SHP77 (cell line): ENCODE measurements at regions not wholly inside any gene's neighbourhood (a gene's known extent, or its start where the extent isn't known, plus 50 kb on each side); places are given as distances from the start of the nearest gene placed in this dataset.
"Not testable (repeated sequence)": the region's sequence is repeated elsewhere in the genome, so short reads cannot be mapped to it uniquely, and the experiment has no call there.

Experiments
- DNase-seq, 2 experiments: peaks; one replicate each; lab custom pipeline; 2025; lab: John Stamatoyannopoulos, UW

- no peak for DNase-seq
Observed at GRCh38 chr4:96429657-96430056, 589.8 kb downstream of the PDHA2 start.

GRCh38 chr4:96431094-96431493, 591.2 kb downstream of the PDHA2 start:
- no peak for DNase-seq

- DNase-seq, result no peak
Observed at GRCh38 chr4:96448315-96448872, 608.5 kb downstream of the PDHA2 start.

GRCh38 chr4:96455045-96455720, 615.3 kb downstream of the PDHA2 start:
- DNase-seq, result no peak

- DNase-seq, result not testable (repeated sequence)
Observed at GRCh38 chr4:96458031-96458430, 618.1 kb downstream of the PDHA2 start.

- DNase-seq, result no peak
Observed at GRCh38 chr4:96459105-96459504, 619.2 kb downstream of the PDHA2 start.

- DNase-seq, result no peak
Observed at GRCh38 chr4:96465834-96466233, 625.9 kb downstream of the PDHA2 start.

- DNase-seq, result no peak
Observed at GRCh38 chr4:96471956-96472867, 632.3 kb downstream of the PDHA2 start.

- DNase-seq, result no peak
Observed at GRCh38 chr4:96473246-96473645, 633.4 kb downstream of the PDHA2 start.

GRCh38 chr4:96483308-96484030, 643.6 kb downstream of the PDHA2 start:
- no peak for DNase-seq

- DNase-seq, result no peak
Observed at GRCh38 chr4:96486563-96486962, 646.7 kb downstream of the PDHA2 start.

GRCh38 chr4:96497621-96498020, 657.7 kb downstream of the PDHA2 start:
- DNase-seq, result no peak

GRCh38 chr4:96504386-96504785, 664.5 kb downstream of the PDHA2 start:
- DNase-seq, result no peak

- no peak for DNase-seq
Observed at GRCh38 chr4:96509039-96509741, 669.3 kb downstream of the PDHA2 start.

GRCh38 chr4:96519291-96519690, 679.4 kb downstream of the PDHA2 start:
- DNase-seq, result no peak

GRCh38 chr4:96521046-96521536, 681.2 kb downstream of the PDHA2 start:
- DNase-seq, result no peak

GRCh38 chr4:96523611-96524010, 683.7 kb downstream of the PDHA2 start:
- DNase-seq, result no peak

GRCh38 chr4:96524311-96524875, 684.5 kb downstream of the PDHA2 start:
- no peak for DNase-seq

- no peak for DNase-seq
Observed at GRCh38 chr4:96525898-96526297, 686.0 kb downstream of the PDHA2 start.

GRCh38 chr4:96526625-96527024, 686.7 kb downstream of the PDHA2 start:
- DNase-seq, result no peak

GRCh38 chr4:96531836-96532235, 691.9 kb downstream of the PDHA2 start:
- DNase-seq, result no peak
